ENCODE measurements at regions not wholly inside any gene's neighbourhood (a gene's known extent, or its start where the extent isn't known, plus 50 kb on each side); places are given as distances from the start of the nearest gene placed in this dataset.

DNA sequence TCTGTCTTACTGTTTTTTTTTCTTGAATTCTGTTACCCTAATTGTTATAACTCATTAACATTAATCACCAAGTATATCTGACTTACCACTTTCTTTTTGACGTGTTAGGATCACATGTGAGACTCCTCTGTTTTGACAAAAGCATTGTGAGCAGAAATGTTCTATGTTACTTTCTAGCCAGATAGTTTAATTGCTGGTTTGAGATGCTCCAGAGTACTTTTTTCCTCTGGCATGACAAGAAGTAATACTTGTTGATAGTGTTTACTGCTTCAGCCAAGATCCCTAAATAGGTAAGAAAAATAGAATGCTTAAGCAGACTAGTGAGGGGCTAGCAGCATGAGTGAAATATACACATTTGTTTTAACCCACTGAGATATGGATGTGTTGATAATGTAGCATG is 303.9 kb upstream of the PABPC4L start:
- TF ChIP-seq, protein P1, sequence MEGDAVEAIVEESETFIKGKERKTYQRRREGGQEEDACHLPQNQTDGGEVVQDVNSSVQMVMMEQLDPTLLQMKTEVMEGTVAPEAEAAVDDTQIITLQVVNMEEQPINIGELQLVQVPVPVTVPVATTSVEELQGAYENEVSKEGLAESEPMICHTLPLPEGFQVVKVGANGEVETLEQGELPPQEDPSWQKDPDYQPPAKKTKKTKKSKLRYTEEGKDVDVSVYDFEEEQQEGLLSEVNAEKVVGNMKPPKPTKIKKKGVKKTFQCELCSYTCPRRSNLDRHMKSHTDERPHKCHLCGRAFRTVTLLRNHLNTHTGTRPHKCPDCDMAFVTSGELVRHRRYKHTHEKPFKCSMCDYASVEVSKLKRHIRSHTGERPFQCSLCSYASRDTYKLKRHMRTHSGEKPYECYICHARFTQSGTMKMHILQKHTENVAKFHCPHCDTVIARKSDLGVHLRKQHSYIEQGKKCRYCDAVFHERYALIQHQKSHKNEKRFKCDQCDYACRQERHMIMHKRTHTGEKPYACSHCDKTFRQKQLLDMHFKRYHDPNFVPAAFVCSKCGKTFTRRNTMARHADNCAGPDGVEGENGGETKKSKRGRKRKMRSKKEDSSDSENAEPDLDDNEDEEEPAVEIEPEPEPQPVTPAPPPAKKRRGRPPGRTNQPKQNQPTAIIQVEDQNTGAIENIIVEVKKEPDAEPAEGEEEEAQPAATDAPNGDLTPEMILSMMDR (IDR thresholded peaks at IDR 0.05 in 8 of 11, conservative IDR thresholded peaks at IDR 0.05 in 3 of 11) = no peak
- TF ChIP-seq POLR2A (IDR thresholded peaks at IDR 0.05) (no peak), POLR2AphosphoS5 (IDR thresholded peaks at IDR 0.05) (no peak)
